HTR-8/SVneo (cell line): ENCODE measurements at regions not wholly inside any gene's neighbourhood (a gene's known extent, or its start where the extent isn't known, plus 50 kb on each side); places are given as distances from the start of the nearest gene placed in this dataset.
"Not testable (repeated sequence)": the region's sequence is repeated elsewhere in the genome, so short reads cannot be mapped to it uniquely, and the experiment has no call there.

Experiments
- DNase-seq: peaks from one replicate; pipeline ENCODE4 v3.0.0; 2011; ENCODE audit warnings: low spot score, mixed read lengths; ENCODE audit not compliant: insufficient read length
- FAIRE-seq: peaks from 2 replicates; lab custom pipeline; 2011; peaks lifted over from hg19 to GRCh38; lab: Jason Lieb, UNC

- no peak for DNase-seq
- FAIRE-seq = no peak
Observed at GRCh38 chr2:125942585-125943424, 713.2 kb upstream of the GYPC start.

GRCh38 chr2:125959047-125959446 lies 696.9 kb upstream of the GYPC start:
- no peak for FAIRE-seq
- DNase-seq = no peak

- DNase-seq = no peak
- no peak for FAIRE-seq
Observed at GRCh38 chr2:125961739-125962138, 694.2 kb upstream of the GYPC start.

- FAIRE-seq (no peak), DNase-seq (no peak)
Observed at GRCh38 chr2:125979886-125980285, 676.1 kb upstream of the GYPC start.

GRCh38 chr2:125983364-125983763 lies 672.6 kb upstream of the GYPC start:
- no peak for DNase-seq
- no peak for FAIRE-seq

GRCh38 chr2:126029316-126029715 lies 626.6 kb upstream of the GYPC start:
- no peak for FAIRE-seq

GRCh38 chr2:126038861-126039260 lies 617.1 kb upstream of the GYPC start:
- no peak for FAIRE-seq
- DNase-seq = no peak

More at GRCh38 chr2:126029316-126029715, 626.6 kb upstream of the GYPC start:
- DNase-seq = no peak

- FAIRE-seq (no peak), DNase-seq (no peak)
Observed at GRCh38 chr2:126041391-126042047, 614.4 kb upstream of the GYPC start.

- FAIRE-seq (no peak), DNase-seq (no peak)
Observed at GRCh38 chr2:126042089-126042488, 613.9 kb upstream of the GYPC start.

GRCh38 chr2:126048719-126049118 lies 607.2 kb upstream of the GYPC start:
- FAIRE-seq (no peak), DNase-seq (no peak)

- DNase-seq (no peak), FAIRE-seq (no peak)
Observed at GRCh38 chr2:126049461-126049860, 606.5 kb upstream of the GYPC start.

- FAIRE-seq (no peak), DNase-seq (no peak)
Observed at GRCh38 chr2:126050991-126051736, 604.8 kb upstream of the GYPC start.

GRCh38 chr2:126051737-126052240 lies 604.2 kb upstream of the GYPC start:
- not testable (repeated sequence) for FAIRE-seq, DNase-seq

GRCh38 chr2:126059379-126059778 lies 596.6 kb upstream of the GYPC start:
- FAIRE-seq (no peak), DNase-seq (no peak)

- DNase-seq = no peak
- no peak for FAIRE-seq
Observed at GRCh38 chr2:126085011-126085795, 570.8 kb upstream of the GYPC start.

GRCh38 chr2:126100962-126101361 lies 555.0 kb upstream of the GYPC start:
- DNase-seq = no peak
- FAIRE-seq = no peak

GRCh38 chr2:126106006-126106405 lies 550.0 kb upstream of the GYPC start:
- DNase-seq (no peak), FAIRE-seq (peak; percentile 66)

GRCh38 chr2:126107883-126108282 lies 548.1 kb upstream of the GYPC start:
- DNase-seq (no peak), FAIRE-seq (no peak)

- no peak for FAIRE-seq
- DNase-seq = no peak
Observed at GRCh38 chr2:126115975-126116374, 540.0 kb upstream of the GYPC start.

- DNase-seq (no peak), FAIRE-seq (no peak)
Observed at GRCh38 chr2:126117886-126118285, 538.1 kb upstream of the GYPC start.
